K562 (cell line): ENCODE measurements at regions not wholly inside any gene's neighbourhood (a gene's known extent, or its start where the extent isn't known, plus 50 kb on each side); places are given as distances from the start of the nearest gene placed in this dataset.

Experiments
- EP300 ChIP-seq: IDR thresholded peaks from 2 replicates; pipeline ENCODE4 v1.6.1; 2012; ENCODE audit warnings: low read length, improper control_type of control experiment
- HMGN3 ChIP-seq: IDR thresholded peaks from 2 replicates; pipeline ENCODE4 v1.6.1; 2011; ENCODE audit warnings: borderline replicate concordance, low read depth, mild to moderate bottlenecking, mixed read lengths, low read length; ENCODE audit not compliant: insufficient read length; ENCODE audit errors: extremely low read depth
- HNRNPUL1 ChIP-seq: fragments of 200-400 bp; formaldehyde crosslinking; IDR thresholded peaks from 2 replicates; pipeline ENCODE4 v1.6.1; 2017; ENCODE audit warnings: low read length
- MECOM ChIP-seq: fragments of 250-450 bp; sonication (Bioruptor Pico); IDR thresholded peaks from 2 replicates; pipeline ENCODE4 v1.8.0; 2022; ENCODE audit warnings: inconsistent platforms
- MYBL2 ChIP-seq, 2 experiments: fragments of 450-650 bp in 1 of 2; sonication (generic) in 1 of 2; formaldehyde crosslinking in 1 of 2; IDR thresholded peaks; 2 replicates each; pipeline versions ENCODE4 v1.6.1 to v1.8.1; 2017 to 2022; ENCODE audit warnings: borderline replicate concordance in 1 of 2, inconsistent platforms in 1 of 2, low read depth in 1 of 2, mild to moderate bottlenecking in 1 of 2, missing genetic modification reagents in 1 of 2, moderate library complexity in 1 of 2
- PPARD ChIP-seq: fragments of 250-450 bp; sonication (Bioruptor Pico); IDR thresholded peaks from 2 replicates; pipeline ENCODE4 v1.8.0; 2022; ENCODE audit warnings: inconsistent platforms, mild to moderate bottlenecking, moderate library complexity
- SMAD4 ChIP-seq: fragments of 250-450 bp; sonication (Bioruptor Pico); conservative IDR thresholded peaks from 2 replicates; pipeline ENCODE4 v1.8.0; 2021; ENCODE audit warnings: inconsistent platforms, mild to moderate bottlenecking, moderate library complexity
- TBP ChIP-seq: optimal IDR thresholded peaks from 2 replicates; pipeline ENCODE3; 2011; ENCODE audit warnings: low read depth, low read length, improper control_type of control experiment
- TEAD2 ChIP-seq: fragments of 450-650 bp; IDR thresholded peaks from 2 replicates; pipeline ENCODE4 v1.6.1; 2016; ENCODE audit warnings: missing genetic modification characterization, control low read depth, missing compliant biosample characterization
- ZFPM2 ChIP-seq: fragments of 250-450 bp; sonication (Bioruptor Pico); IDR thresholded peaks from 2 replicates; pipeline ENCODE4 v1.5.1; 2022; ENCODE audit warnings: mild to moderate bottlenecking
- ZNF232 ChIP-seq: sonication (generic); formaldehyde crosslinking; IDR thresholded peaks from 2 replicates; pipeline ENCODE4 v1.8.0; 2022; ENCODE audit warnings: mild to moderate bottlenecking, missing genetic modification reagents
- ZNF263 ChIP-seq: sonication (generic); formaldehyde crosslinking; IDR thresholded peaks from 2 replicates; pipeline ENCODE4 v1.8.0; 2022; ENCODE audit warnings: mild to moderate bottlenecking, missing genetic modification reagents, borderline replicate concordance
- TF ChIP-seq, protein P1 (sequence below), 2 experiments: IDR thresholded peaks; 2 replicates each; pipeline ENCODE4 v1.6.1; 2011; ENCODE audit warnings: borderline replicate concordance in 1 of 2, control low read depth in 1 of 2, low read depth in 1 of 2, low read length in 1 of 2, mild to moderate bottlenecking in 1 of 2, mixed read lengths in 1 of 2, moderate library complexity in 1 of 2; ENCODE audit not compliant: insufficient read depth in 1 of 2, insufficient read length in 1 of 2, poor library complexity in 1 of 2, severe bottlenecking in 1 of 2; ENCODE audit errors: extremely low read depth in 1 of 2
- TF ChIP-seq, protein P2 (sequence below): fragments of 250-450 bp; sonication (Bioruptor Pico); IDR thresholded peaks from 2 replicates; pipeline ENCODE4 v1.4.0; 2020; ENCODE audit warnings: mild to moderate bottlenecking, moderate library complexity, borderline replicate concordance
- TF ChIP-seq, protein P3 (sequence below): fragments of 250-450 bp; sonication (Bioruptor Pico); IDR thresholded peaks from 2 replicates; pipeline ENCODE4 v1.8.0; 2022; ENCODE audit warnings: moderate library complexity, mild to moderate bottlenecking, inconsistent platforms
- TF ChIP-seq, protein P4 (sequence below): sonication (generic); formaldehyde crosslinking; IDR thresholded peaks from 2 replicates; pipeline ENCODE4 v1.8.0; 2022; ENCODE audit warnings: missing genetic modification reagents, mild to moderate bottlenecking, borderline replicate concordance

DNA sequence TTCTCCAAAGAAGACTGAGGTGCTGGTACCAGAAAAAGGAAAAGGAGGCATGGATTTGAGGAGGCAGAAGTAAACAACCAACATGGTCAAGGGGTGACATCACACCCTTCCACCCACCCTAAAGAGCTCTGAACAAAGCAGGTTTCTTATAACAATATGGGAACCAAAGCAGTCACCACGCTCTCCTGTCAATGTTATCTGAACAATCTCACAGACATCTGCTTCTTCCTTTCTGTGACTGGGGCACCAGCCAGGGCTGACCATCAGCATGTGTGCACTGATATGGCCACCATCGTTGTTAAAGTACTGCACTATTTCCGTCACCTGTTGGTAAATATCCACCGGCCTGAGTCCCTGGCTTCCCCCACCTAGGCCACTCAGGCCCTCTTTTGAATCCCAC lies 252.9 kb downstream of the SHQ1 start (continued):
- TF ChIP-seq ZNF263 (CRISPR knock-in tag), result no peak
- TF ChIP-seq, protein P1, sequence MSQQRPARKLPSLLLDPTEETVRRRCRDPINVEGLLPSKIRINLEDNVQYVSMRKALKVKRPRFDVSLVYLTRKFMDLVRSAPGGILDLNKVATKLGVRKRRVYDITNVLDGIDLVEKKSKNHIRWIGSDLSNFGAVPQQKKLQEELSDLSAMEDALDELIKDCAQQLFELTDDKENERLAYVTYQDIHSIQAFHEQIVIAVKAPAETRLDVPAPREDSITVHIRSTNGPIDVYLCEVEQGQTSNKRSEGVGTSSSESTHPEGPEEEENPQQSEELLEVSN (IDR thresholded peaks at IDR 0.05; ENCODE audit: borderline replicate concordance in 1 of 2, extremely low read depth in 1 of 2, insufficient read depth in 1 of 2, insufficient read length in 1 of 2, low read depth in 1 of 2, low read length in 1 of 2, poor library complexity in 1 of 2, severe bottlenecking in 1 of 2), result no peak
- no peak for TF ChIP-seq TBP
- no peak for TF ChIP-seq HNRNPUL1
- TF ChIP-seq, protein P2, sequence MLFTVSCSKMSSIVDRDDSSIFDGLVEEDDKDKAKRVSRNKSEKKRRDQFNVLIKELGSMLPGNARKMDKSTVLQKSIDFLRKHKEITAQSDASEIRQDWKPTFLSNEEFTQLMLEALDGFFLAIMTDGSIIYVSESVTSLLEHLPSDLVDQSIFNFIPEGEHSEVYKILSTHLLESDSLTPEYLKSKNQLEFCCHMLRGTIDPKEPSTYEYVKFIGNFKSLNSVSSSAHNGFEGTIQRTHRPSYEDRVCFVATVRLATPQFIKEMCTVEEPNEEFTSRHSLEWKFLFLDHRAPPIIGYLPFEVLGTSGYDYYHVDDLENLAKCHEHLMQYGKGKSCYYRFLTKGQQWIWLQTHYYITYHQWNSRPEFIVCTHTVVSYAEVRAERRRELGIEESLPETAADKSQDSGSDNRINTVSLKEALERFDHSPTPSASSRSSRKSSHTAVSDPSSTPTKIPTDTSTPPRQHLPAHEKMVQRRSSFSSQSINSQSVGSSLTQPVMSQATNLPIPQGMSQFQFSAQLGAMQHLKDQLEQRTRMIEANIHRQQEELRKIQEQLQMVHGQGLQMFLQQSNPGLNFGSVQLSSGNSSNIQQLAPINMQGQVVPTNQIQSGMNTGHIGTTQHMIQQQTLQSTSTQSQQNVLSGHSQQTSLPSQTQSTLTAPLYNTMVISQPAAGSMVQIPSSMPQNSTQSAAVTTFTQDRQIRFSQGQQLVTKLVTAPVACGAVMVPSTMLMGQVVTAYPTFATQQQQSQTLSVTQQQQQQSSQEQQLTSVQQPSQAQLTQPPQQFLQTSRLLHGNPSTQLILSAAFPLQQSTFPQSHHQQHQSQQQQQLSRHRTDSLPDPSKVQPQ (CRISPR knock-in tag), result no peak
- no peak for TF ChIP-seq ZNF232
- no peak for TF ChIP-seq HMGN3
- TF ChIP-seq, protein P3, sequence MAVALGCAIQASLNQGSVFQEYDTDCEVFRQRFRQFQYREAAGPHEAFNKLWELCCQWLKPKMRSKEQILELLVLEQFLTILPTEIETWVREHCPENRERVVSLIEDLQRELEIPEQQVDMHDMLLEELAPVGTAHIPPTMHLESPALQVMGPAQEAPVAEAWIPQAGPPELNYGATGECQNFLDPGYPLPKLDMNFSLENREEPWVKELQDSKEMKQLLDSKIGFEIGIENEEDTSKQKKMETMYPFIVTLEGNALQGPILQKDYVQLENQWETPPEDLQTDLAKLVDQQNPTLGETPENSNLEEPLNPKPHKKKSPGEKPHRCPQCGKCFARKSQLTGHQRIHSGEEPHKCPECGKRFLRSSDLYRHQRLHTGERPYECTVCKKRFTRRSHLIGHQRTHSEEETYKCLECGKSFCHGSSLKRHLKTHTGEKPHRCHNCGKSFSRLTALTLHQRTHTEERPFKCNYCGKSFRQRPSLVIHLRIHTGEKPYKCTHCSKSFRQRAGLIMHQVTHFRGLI, result no peak
- TF ChIP-seq SMAD4 (CRISPR knock-in tag), result peak; percentile 87
- no peak for TF ChIP-seq PPARD (CRISPR knock-in tag)
- TF ChIP-seq MECOM (CRISPR knock-in tag), result no peak
- TF ChIP-seq MYBL2 (IDR thresholded peaks at IDR 0.05; ENCODE audit: low read depth), result no peak
- TF ChIP-seq MYBL2 (CRISPR knock-in tag; IDR thresholded peaks at IDR 0.05; ENCODE audit: borderline replicate concordance), result no peak
- TF ChIP-seq ZFPM2 (CRISPR knock-in tag), result no peak
- no peak for TF ChIP-seq TEAD2 (tag)
- TF ChIP-seq EP300, result peak; percentile 74
- TF ChIP-seq, protein P4, sequence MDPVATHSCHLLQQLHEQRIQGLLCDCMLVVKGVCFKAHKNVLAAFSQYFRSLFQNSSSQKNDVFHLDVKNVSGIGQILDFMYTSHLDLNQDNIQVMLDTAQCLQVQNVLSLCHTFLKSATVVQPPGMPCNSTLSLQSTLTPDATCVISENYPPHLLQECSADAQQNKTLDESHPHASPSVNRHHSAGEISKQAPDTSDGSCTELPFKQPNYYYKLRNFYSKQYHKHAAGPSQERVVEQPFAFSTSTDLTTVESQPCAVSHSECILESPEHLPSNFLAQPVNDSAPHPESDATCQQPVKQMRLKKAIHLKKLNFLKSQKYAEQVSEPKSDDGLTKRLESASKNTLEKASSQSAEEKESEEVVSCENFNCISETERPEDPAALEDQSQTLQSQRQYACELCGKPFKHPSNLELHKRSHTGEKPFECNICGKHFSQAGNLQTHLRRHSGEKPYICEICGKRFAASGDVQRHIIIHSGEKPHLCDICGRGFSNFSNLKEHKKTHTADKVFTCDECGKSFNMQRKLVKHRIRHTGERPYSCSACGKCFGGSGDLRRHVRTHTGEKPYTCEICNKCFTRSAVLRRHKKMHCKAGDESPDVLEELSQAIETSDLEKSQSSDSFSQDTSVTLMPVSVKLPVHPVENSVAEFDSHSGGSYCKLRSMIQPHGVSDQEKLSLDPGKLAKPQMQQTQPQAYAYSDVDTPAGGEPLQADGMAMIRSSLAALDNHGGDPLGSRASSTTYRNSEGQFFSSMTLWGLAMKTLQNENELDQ (CRISPR knock-in tag), result no peak
